HK-2 (cell line): ENCODE measurements at regions not wholly inside any gene's neighbourhood (a gene's known extent, or its start where the extent isn't known, plus 50 kb on each side); places are given as distances from the start of the nearest gene placed in this dataset.

ENCODE experiments used
- DNase-seq: peaks from one replicate; pipeline ENCODE4 v3.0.0-alpha.2; 2018; ENCODE audit not compliant: unreplicated experiment

DNA sequence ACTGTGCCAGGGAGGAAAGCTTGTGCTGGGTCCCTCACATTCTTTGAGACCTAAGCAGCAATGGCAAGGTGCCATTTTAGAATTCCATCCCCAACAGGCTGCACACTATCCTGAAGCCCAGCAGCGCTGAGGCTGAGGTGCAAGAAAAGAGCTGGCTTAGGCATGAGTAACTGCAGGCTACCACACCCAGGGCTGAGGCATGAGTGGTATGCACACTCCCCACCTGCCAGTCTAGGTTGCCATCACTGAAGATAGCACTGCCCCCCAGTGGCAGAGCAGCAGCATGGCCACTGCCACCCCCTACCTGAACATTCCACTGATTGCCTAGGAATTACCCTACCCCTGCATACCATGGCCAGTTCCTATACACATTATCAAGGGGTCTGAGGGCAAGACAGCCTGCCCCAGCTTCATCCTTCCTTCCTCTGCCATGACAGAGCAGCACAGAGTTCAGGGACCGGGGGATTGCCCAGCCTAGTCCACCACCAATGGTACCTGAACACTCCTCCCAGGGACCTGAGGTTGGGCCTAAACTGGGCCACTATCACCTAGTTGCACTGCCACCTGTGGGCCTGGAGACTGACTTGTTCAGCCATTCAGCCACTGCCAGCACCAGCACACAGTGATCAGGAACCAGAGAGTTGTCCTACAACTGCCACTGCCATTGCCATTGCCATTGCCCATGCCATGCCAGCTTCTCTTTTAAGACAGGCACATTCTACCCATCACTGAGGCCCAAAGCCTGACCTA is 129.8 kb downstream of the SATB1 start:
- DNase-seq, result peak; percentile 67

DNA sequence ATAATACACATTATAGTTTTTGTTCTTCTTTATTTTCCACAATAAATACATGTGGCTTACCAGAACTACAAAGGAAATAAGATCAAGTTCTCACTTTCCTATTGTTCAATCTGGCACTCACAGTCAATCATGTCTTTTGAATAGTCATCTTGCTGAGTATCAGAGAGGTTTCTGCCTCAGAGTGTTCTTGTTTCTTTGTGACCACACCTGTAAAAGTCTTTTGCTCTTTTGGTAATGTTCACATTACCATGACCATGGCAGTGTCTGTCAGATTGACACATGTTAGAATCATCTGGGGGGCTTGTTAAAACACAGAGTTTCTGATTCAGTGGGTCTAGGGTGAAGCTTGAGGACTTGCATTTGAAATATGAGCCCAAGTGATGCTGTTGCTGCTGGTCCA is 135.0 kb downstream of the SATB1 start:
- DNase-seq, result no peak

DNA sequence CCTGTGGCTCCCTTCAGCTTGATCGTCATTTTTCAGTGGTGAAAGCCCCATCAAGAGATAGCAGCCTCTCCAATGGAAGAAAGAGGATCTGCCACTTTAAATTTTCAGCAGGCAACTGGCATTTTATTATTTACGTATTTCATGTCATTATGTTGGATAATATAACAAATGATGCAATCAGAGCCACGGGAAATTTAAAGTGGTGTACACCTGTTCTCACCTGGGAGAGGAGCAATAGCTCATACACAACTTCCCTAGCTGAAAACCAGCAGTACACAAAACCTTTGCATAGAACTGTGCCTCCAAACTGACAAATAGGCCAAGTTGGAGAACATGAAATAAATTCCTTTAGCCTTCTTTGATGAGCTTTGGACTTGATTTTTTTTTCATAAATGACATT is 136.9 kb downstream of the SATB1 start:
- DNase-seq, result no peak

DNA sequence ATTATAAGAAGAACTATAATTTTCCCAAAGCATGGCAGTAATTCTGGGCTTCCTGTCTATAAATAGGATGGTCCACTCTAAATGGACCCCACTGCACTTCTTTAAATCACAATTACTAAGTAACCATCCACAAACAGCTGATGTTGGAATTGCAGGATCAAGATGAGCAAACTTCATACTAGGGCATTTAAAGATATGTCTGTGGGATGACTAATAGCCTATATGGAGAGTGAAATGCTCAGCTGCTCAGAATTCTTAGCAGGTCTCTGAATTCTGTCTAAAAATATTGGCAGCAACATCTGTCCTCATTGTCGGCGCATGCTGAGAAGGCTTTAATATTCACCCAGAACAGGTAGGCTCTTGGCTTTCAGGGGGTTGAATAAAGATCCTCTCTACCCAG is 140.4 kb downstream of the SATB1 start:
- DNase-seq, result no peak

DNA sequence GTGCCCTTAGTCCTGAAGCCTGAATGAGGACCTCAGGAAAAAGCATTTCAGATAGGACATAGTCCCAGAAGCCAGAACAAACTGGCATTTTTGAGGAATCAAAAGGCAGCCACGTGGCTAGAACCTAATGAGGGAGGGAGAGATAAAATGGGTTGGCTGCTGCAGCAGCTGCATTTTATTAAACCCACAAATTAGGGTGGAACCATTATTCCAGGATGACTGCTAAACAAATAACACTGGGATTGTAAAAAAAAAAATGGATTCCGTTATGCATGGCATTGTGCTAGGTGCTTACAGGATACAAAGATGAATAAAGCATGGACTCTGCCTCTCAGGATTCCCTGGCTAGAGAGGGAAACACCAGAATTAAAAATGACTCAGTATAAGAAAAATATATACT is 141.5 kb downstream of the SATB1 start:
- DNase-seq, result no peak

DNA sequence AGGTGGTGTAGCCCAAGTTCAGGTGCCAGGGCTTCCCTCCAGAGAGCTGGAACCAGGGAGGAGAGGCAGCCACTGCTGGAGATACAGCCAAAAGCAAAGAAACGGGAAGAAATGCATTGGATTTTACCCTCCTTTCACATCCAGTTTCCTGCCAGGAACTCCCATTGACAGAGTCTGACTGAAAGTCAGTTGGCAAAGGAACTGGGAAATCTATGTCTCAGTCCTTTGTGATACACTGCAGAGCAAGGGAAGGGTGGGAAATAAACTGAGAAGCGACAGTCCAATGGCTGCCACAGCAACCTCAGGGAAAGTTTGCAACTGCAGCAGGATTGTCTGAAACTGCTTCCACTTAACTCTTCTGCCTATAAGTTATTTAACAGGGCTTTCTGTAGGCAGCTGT is 142.6 kb downstream of the SATB1 start:
- no peak for DNase-seq

DNA sequence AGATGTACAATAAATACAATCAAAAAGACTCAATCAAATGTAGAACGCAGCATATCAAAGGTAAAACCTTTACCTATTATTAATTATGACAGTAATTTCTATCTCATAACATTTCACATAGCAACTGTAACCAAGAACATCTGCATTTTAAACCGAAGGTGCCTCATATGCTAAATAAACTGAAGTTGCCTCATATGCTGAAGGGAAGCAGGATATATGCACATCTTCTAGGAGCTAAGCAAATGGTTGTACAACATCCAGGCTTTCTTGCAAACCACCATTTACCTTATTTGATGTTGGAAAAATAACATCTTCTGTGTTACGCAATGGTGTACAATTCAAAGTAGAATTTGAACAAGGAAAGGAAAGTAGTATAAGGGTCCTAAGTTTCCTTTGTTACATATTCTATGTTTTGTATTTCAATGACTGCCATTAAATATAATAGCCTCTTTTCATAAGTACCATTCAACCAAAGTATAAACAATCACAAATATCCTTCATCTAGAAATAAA is 145.9 kb downstream of the SATB1 start:
- no peak for DNase-seq

DNA sequence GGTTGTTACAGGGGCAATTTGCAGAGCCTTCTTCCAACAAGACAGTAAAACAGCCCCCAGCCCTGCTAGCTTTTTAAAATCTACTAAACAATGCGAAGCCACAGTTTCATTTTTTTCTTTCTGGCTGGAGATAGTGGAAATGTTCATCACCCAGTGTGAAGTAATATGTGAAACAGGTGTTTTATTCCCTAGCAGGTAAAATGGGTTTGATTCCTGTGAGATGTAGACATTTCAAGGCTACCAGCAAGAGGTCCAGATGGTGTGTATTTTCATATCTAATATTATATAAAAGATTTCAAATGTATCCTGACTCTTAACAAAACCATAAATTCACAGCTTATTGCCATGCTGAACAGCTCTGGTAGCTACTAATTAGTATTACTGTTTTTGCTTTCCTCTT is 160.3 kb downstream of the SATB1 start:
- DNase-seq, result no peak

DNA sequence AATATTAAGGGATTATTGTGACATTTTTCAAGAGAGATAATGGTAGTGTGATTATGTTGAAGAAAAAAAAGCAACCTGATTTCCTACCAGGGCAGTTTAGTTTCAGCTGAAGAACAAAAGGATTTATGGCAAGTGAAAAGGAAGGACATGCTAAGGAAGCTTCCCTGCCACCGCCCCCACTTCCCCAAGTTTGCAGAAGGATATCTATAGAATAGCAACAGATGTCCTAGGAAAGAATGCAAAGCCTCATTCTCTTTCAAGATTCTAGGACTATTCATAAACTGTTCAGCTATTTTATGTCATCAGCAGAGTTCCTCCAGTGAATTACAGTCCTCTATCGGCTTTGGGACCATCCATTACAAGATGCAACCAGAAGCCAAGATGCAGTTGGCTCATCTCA is 160.8 kb downstream of the SATB1 start:
- DNase-seq, result no peak

DNA sequence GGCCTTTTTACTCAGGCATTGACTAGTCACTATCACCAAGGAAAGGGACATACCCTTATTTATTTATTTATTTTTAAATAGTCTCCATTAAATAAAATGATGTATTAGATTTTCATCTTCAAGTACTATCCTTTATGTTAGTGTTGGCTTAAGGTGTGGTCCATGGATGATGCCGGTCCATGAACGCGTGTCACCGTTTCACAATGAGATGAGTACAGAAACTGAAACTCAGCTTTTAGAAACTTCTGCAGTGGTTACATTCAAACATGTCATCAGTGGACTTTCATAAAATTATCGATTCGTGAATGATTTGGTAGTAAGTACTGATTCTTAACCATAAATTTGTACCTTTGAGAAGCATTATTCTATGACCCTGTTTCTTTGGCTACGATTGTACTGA is 166.6 kb downstream of the SATB1 start:
- no peak for DNase-seq

DNA sequence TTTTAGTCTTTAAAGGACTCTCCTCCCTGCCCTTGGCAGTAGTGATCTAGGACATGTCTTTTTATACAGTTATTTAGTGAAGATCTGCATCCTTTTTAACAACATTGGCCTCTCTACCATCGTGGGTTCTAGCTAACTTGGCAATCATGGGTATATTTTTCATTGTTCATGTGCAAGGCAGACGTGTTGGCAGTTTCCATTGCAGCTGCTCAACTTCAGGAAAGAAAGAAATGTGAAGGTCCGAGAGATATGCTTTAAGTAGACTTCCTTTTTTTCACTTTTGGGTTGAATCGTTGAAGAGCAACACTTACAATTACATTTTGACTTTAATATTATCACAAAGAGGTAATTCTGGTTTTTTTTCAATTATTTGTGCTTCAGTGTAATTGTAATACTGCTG is 172.6 kb downstream of the SATB1 start:
- DNase-seq, result no peak

DNA sequence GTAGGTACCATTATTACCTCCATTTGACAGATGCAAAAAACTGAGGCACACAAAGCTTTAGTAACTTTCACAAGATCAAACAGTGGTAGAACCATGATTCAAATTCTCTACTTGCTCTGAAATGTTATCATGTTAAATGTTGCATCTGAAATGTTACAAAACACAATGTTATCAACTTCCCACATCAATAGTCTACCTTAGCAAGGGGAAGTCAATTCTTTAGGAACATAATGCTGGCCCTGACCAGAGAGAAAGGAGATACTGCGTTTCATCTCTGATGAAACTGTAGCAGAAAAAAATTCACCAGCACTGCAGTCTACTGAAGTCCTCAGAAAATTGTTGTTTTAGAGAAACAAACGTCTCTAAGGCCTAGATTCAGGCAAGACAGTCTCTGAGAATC is 174.1 kb downstream of the SATB1 start:
- DNase-seq, result no peak

DNA sequence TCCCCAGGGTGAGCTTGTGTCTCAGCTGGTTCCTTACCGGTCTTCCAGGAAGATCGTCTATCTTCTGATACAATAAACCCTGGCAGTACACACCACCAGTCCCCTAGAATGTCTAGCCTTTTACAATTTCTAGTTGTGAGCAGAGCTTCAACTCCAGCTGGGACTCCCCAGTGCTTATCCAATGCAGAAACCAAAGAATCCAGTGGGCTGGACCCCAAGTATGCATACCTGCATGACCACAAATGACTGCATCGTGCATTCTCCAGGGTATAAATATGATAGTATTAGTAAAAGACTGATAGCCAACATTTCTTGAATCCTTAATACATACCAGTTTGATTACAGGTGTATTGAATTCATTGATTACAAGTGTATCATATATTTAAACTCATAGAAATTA is 176.0 kb downstream of the SATB1 start:
- no peak for DNase-seq

DNA sequence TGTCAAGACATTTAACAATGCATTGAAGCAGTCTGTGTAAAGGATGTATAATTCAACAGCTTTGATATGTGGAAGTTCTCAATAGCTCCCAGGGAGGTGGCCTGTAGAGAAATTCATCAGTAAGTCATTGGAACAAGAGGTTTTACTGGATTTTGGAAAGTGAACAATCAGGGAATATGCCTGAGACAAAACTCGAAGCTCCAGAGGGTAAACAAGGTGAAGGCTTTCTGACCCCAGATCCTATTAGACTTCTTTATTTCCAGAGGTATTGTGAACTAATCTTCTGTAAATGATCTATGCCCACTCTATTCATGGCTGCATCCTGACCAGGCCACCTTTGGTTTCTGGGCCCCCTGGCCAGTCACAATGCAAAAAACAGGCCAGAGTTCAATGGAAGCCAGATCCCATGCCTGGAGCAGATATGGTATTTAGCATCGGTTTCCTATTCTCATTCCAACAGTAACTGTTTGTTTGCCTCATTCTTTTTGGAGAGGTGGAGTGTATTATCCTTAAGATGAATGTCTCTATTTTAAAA is 177.3 kb downstream of the SATB1 start:
- no peak for DNase-seq

DNA sequence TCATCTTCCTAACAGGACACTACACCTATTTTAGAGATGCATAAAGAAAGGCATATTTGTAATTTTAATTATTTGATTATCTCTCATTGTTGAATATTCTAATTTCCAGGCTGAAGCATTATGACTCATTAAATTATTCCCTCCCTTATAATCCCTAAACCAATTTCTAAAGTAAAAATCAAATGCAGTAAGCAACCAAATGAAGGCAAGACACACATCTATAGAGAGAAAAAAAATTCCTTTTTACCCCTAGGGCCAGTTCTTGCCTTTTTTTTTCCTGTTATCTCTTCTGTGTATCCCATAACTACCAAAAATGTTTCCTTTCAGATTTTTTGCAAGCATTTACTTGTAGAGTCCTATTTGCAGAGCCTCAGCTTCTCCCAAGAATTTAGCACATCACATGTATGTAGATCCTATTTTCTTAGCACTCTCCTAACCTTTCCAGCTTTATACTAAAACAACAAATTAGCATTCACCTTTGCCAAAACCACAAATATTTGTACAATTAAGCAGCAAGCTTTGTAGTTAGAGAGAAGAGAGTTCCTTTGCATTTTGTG is 177.9 kb downstream of the SATB1 start:
- DNase-seq, result no peak

DNA sequence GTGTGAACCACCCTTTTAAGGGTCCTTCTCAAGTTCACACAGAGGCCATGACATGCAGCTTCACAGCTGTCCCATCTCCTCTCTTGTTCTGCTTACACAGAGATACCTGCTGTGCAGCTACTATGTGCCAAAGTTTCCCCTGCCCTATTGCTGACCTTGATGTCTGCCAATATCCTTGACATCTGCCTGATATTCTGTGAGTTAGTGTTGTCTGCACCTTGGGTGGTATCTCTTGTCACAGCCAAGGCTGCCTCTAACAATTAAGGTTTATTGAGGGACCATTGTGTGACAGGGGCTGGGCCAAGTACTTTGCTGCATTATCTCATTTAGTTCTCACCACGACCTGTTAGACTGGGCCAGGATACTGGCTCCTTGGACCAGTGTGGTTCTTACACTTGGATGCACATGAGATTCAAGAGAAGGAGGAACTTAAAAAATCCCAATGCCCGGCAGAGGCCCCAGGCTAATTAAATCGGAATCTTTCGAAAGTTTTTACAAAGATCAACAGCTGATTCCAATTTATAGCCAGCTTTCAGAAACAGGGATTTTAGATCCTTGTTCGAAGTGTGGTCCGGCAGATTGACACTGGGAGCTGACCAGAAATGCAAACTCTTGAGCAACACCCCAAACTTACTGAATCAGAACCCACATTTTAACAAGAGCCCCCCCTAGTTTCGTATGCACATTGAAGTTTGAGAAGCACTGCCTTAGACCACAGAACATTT is 178.6 kb downstream of the SATB1 start:
- no peak for DNase-seq

DNA sequence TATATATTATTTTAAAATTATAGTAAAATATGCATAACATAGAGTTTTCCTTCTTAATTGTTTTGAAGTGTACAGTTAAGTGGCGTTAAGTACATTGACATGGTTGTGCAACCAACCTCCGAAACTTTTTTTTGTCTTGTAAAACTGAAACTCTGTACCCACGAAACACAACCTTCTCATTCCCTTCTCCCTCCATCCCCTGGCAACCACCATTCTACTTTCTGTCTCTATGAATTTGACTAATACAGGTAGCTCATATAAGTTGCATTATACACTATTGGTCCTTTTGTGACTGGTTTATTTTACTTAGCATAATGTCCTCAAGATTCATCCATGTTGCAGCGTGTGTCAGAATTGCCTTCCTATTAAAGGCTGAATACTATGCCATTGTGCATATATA is 179.4 kb downstream of the SATB1 start:
- no peak for DNase-seq

DNA sequence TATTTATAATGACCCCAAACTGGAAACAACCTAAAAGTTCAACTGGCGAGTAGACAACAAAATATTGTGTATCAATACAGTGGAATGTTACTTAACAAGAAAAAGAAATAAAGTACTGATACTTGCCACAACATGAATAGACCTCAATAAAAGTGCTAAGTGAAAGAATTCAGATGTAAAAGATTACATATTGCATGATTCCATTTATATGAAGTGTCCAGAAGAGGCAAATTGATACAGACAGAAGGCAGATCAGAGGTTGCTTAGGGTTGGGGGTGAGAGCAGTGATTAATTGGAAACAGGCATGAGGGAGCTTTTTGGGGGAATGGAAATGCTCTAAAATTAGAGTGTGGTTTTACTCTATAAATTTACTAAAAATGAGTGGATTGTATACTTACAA is 183.3 kb downstream of the SATB1 start:
- DNase-seq, result no peak

DNA sequence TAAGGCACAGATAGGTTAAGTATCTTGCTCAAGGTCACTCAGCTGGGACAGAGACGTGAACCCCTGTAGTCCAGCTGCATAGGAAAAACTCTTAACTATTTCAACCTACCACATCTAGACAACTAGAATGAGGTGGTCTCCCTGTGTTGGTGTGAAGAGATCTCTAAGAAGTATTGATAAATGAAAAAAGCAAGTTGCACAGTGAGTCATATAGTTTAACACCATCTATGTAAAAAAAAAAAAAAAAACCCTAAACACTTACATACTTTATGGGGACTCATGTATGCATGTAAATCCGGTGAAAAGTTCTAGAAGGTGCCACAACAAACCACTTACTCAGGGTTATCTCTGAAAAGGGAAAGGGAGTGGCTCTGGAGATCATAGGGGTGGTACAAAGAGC is 185.5 kb downstream of the SATB1 start:
- DNase-seq, result no peak

DNA sequence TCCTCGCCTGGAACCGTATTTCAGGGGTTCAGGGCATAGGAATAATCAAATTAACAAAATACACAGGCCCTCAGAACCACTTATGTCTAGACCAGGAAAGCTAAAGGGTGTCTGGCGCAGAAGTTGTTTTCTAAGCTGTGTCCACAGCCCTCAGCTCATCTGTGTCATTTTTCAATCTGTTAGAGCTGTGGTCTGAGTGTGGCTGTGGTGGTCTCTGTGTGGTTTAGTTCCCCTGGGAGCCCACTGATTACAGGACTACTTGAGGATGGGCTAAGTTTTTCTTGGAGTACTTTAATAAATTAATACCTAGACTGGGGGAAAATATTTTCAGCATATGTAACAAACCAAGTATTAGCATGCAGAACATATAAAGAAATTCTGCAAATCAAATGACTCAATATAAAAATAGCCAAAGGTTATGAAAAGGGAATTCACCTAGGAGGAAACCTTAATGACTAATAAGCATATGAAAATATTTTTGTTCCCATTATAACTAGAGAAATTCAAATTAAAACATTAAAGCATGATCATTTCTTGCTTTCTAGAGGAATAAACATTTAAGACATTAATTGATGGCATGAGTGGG is 186.3 kb downstream of the SATB1 start:
- DNase-seq, result no peak

DNA sequence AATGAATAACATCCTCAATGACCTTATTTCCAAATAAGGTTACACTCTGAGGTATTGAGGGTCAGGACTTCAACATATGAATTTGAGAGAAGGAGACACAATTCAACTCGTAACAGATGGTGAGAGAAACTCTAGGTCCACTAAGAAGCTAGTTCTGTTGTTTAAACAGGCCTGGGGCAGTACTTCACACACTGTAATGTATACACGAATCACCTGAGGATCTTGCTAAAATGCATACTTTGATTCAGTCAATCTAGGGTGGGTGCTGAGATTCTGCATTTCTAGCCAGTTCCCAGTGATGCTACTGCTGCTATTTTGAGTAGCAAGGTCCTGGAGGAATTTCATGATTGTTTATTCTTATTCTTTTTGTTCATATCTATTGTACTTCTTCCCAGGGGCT is 186.8 kb downstream of the SATB1 start:
- no peak for DNase-seq

DNA sequence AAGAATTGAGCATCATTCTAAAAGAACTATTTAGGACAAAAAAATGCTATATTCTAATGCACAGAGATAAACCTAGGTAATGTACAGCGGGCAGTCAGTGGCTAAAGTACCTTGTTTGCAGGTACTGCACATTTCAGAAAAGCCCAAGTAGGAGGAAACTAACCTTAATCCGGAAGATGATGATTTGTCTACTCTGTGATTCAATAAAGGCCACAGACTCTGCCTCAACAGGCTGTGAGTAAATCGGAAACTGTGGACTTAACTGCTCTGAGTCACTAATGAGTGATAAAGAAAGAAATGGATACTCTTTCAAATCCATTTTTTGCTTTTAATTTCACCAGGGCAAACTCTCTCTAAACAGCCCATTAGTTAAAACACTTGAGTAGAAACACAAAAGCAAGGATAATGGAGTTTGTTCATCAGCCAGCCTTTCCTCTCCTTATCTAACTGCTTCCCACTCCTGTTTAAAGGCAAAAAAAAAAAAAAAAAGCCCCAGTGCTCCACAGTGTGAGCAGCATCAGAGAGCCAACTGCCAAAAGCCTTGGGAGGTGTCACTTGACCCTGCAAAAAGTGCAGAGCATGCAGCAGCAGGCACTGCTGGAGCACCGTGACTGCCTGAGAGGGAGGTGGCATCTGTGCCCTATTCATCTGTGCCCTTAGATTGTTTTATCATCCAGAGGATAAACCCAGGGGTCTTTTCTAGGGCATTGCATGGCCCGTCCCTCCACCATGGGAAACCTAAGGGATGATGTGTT is 187.7 kb downstream of the SATB1 start:
- DNase-seq, result no peak
